Right lung (tissue), 2 donors: ENCODE measurements at regions not wholly inside any gene's neighbourhood (a gene's known extent, or its start where the extent isn't known, plus 50 kb on each side); places are given as distances from the start of the nearest gene placed in this dataset.

Experiments used
- DNase-seq, 2 donors: peaks; one replicate each; pipeline ENCODE4 v3.0.0-alpha.2; 2013

GRCh38 chr15:62572797-62573196 is 407.7 kb upstream of the C2CD4B start:
- no peak for DNase-seq

- DNase-seq = no peak
These were observed 408.8 kb upstream of the C2CD4B start for GRCh38 chr15:62573876-62574275.

- DNase-seq = no peak
These were observed 413.5 kb upstream of the C2CD4B start for GRCh38 chr15:62578546-62578945.

GRCh38 chr15:62578960-62579359 is 413.9 kb upstream of the C2CD4B start:
- DNase-seq = no peak

- DNase-seq = no peak
These were observed 414.8 kb upstream of the C2CD4B start for GRCh38 chr15:62579842-62580241.

GRCh38 chr15:62582580-62582979 is 417.5 kb upstream of the C2CD4B start:
- no peak for DNase-seq

- DNase-seq = no peak
These were observed 419.5 kb upstream of the C2CD4B start for GRCh38 chr15:62584301-62585235.

- no peak for DNase-seq
These were observed 424.0 kb upstream of the C2CD4B start for GRCh38 chr15:62588938-62589670.

- DNase-seq = no peak
These were observed 427.1 kb upstream of the C2CD4B start for GRCh38 chr15:62591842-62592838.

- DNase-seq = no peak
These were observed 427.8 kb upstream of the C2CD4B start for GRCh38 chr15:62592920-62593319.

GRCh38 chr15:62593681-62594399 is 428.8 kb upstream of the C2CD4B start:
- DNase-seq = no peak

- DNase-seq = no peak
These were observed 433.1 kb upstream of the C2CD4B start for GRCh38 chr15:62598217-62598616.

- DNase-seq = no peak
These were observed 435.0 kb upstream of the C2CD4B start for GRCh38 chr15:62599791-62600777.

GRCh38 chr15:62601777-62602545 is 436.9 kb upstream of the C2CD4B start:
- no peak for DNase-seq

GRCh38 chr15:62603742-62604141 is 438.7 kb upstream of the C2CD4B start:
- no peak for DNase-seq

- DNase-seq = no peak
These were observed 437.3 kb upstream of the TPM1 start for GRCh38 chr15:62605282-62605681.

GRCh38 chr15:62606376-62607113 is 436.0 kb upstream of the TPM1 start:
- no peak for DNase-seq

- DNase-seq = no peak
These were observed 435.5 kb upstream of the TPM1 start for GRCh38 chr15:62607114-62607462.
